WTC11 (cell line): ENCODE measurements at regions not wholly inside any gene's neighbourhood (a gene's known extent, or its start where the extent isn't known, plus 50 kb on each side); places are given as distances from the start of the nearest gene placed in this dataset.

ENCODE experiments used
- ATF1 ChIP-seq: sonication (generic); formaldehyde crosslinking; IDR thresholded peaks from 2 replicates; pipeline ENCODE4 v1.8.1; 2023; ENCODE audit warnings: mild to moderate bottlenecking, moderate library complexity, missing genetic modification reagents
- ATF3 ChIP-seq: sonication (generic); formaldehyde crosslinking; conservative IDR thresholded peaks from 2 replicates; pipeline ENCODE4 v1.8.1; 2022; ENCODE audit warnings: mild to moderate bottlenecking, missing genetic modification reagents
- CTCF ChIP-seq: fragments of 200-600 bp; IDR thresholded peaks from 2 replicates; pipeline ENCODE4 v1.8.0; 2022; ENCODE audit warnings: antibody characterized with exemption
- E2F5 ChIP-seq: sonication (generic); formaldehyde crosslinking; IDR thresholded peaks from 2 replicates; pipeline ENCODE4 v1.8.1; 2022; ENCODE audit warnings: mild to moderate bottlenecking, moderate library complexity, missing genetic modification reagents
- JUN ChIP-seq: sonication (generic); formaldehyde crosslinking; IDR thresholded peaks from 2 replicates; pipeline ENCODE4 v1.8.0; 2023; ENCODE audit warnings: mild to moderate bottlenecking, missing genetic modification reagents
- USF1 ChIP-seq: sonication (generic); formaldehyde crosslinking; IDR thresholded peaks from 2 replicates; pipeline ENCODE4 v1.8.0; 2022; ENCODE audit warnings: mild to moderate bottlenecking, missing genetic modification reagents

- no peak for TF ChIP-seq JUN
- TF ChIP-seq CTCF = no peak
- no peak for TF ChIP-seq USF1 (CRISPR knock-in tag)
- TF ChIP-seq ATF1 (CRISPR knock-in tag) = no peak
- no peak for TF ChIP-seq ATF3 (CRISPR knock-in tag)
- no peak for TF ChIP-seq E2F5 (CRISPR knock-in tag)
Observed at GRCh38 chr2:179341152-179341866, 76.7 kb upstream of the SESTD1 start.
